GM12878 (cell line): ENCODE measurements at regions not wholly inside any gene's neighbourhood (a gene's known extent, or its start where the extent isn't known, plus 50 kb on each side); places are given as distances from the start of the nearest gene placed in this dataset.

ENCODE experiments used
- BMI1 ChIP-seq: fragments of 450-650 bp; IDR thresholded peaks from 2 replicates; pipeline ENCODE4 v1.6.1; 2016; ENCODE audit warnings: mild to moderate bottlenecking, moderate library complexity, borderline replicate concordance
- EP300 ChIP-seq, 2 experiments: fragments of 150-350 bp in 1 of 2; IDR thresholded peaks; 2 replicates each; pipeline ENCODE4 v1.6.1; 2011 to 2012; ENCODE audit warnings: low read depth in 2 of 2, low read length in 2 of 2, borderline replicate concordance in 1 of 2, improper control_type of control experiment in 1 of 2, inconsistent platforms in 1 of 2; ENCODE audit not compliant: control insufficient read depth in 1 of 2
- POLR2A ChIP-seq: IDR thresholded peaks from 2 replicates; pipeline ENCODE4 v1.6.1; 2011; ENCODE audit warnings: low read depth, mild to moderate bottlenecking, low read length
- POLR2AphosphoS5 ChIP-seq: IDR thresholded peaks from 2 replicates; pipeline ENCODE4 v1.6.1; 2011; ENCODE audit warnings: mild to moderate bottlenecking, low read length, inconsistent platforms
- RB1 ChIP-seq: fragments of 450-650 bp; formaldehyde crosslinking; IDR thresholded peaks from 2 replicates; pipeline ENCODE4 v1.6.1; 2017; ENCODE audit warnings: mild to moderate bottlenecking, borderline replicate concordance
- RFX5 ChIP-seq: IDR thresholded peaks from 2 replicates; pipeline ENCODE4 v1.6.1; 2011; ENCODE audit warnings: low read depth, low read length, improper control_type of control experiment
- SP1 ChIP-seq: IDR thresholded peaks from one replicate; pipeline ENCODE4 v1.6.1; 2011; ENCODE audit warnings: low read depth, low read length
- TF ChIP-seq, protein P1 (sequence below), 3 experiments: IDR thresholded peaks in 2 of 3; conservative IDR thresholded peaks in 1 of 3; 2 replicates each; pipeline ENCODE4 v1.5.1; 2011; ENCODE audit warnings: low read depth in 3 of 3, low read length in 3 of 3, mild to moderate bottlenecking in 3 of 3, control low read depth in 2 of 3, moderate library complexity in 2 of 3, inconsistent platforms in 1 of 3, mixed read lengths in 1 of 3; ENCODE audit not compliant: control insufficient read depth in 2 of 3, insufficient read depth in 1 of 3; ENCODE audit errors: extremely low read depth in 1 of 3

- TF ChIP-seq RFX5: no peak
- TF ChIP-seq, protein P1, sequence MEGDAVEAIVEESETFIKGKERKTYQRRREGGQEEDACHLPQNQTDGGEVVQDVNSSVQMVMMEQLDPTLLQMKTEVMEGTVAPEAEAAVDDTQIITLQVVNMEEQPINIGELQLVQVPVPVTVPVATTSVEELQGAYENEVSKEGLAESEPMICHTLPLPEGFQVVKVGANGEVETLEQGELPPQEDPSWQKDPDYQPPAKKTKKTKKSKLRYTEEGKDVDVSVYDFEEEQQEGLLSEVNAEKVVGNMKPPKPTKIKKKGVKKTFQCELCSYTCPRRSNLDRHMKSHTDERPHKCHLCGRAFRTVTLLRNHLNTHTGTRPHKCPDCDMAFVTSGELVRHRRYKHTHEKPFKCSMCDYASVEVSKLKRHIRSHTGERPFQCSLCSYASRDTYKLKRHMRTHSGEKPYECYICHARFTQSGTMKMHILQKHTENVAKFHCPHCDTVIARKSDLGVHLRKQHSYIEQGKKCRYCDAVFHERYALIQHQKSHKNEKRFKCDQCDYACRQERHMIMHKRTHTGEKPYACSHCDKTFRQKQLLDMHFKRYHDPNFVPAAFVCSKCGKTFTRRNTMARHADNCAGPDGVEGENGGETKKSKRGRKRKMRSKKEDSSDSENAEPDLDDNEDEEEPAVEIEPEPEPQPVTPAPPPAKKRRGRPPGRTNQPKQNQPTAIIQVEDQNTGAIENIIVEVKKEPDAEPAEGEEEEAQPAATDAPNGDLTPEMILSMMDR (IDR thresholded peaks at IDR 0.05 in 2 of 3, conservative IDR thresholded peaks at IDR 0.05 in 1 of 3; ENCODE audit: control insufficient read depth in 2 of 3, extremely low read depth in 1 of 3, insufficient read depth in 1 of 3, low read depth in 3 of 3, low read length in 3 of 3): no peak
- TF ChIP-seq SP1: no peak
- TF ChIP-seq RB1: no peak
- TF ChIP-seq BMI1: no peak
- TF ChIP-seq POLR2AphosphoS5: no peak
- no peak for TF ChIP-seq POLR2A
- no peak for TF ChIP-seq EP300 (IDR thresholded peaks at IDR 0.05; ENCODE audit: borderline replicate concordance in 1 of 2, control insufficient read depth in 1 of 2, low read depth in 2 of 2, low read length in 2 of 2)
These were observed 445.0 kb upstream of the RIOK2 start for GRCh38 chr5:97628031-97628430.
